Cardiac muscle cell (in vitro differentiated cells and primary cell): ENCODE measurements at regions not wholly inside any gene's neighbourhood (a gene's known extent, or its start where the extent isn't known, plus 50 kb on each side); places are given as distances from the start of the nearest gene placed in this dataset.

Experiments
- DNase-seq, 2 donors: peaks; one replicate each; pipeline versions ENCODE4 v3.0.0 to v3.0.0-alpha.2; 2010 to 2017; ENCODE audit warnings: low read depth in 1 of 2, low spot score in 1 of 2
- H3K27ac ChIP-seq: fragments of 200-600 bp; sonication (generic); 2 replicates; pipeline ENCODE4 v1.5.1; 2016
- H3K27me3 ChIP-seq: fragments of 200-600 bp; sonication (generic); 2 replicates; pipeline ENCODE4 v1.6.0; 2016; ENCODE audit warnings: control low read depth
- H3K36me3 ChIP-seq: fragments of 200-600 bp; sonication (generic); 2 replicates; pipeline ENCODE4 v1.5.1; 2016; ENCODE audit warnings: control low read depth
- H3K4me1 ChIP-seq: fragments of 200-600 bp; sonication (generic); 2 replicates; pipeline ENCODE4 v1.8.1; 2017; ENCODE audit warnings: low read depth, mild to moderate bottlenecking, mixed run types
- H3K4me3 ChIP-seq: fragments of 200-600 bp; sonication (generic); 2 replicates; pipeline ENCODE4 v1.5.1; 2016; ENCODE audit warnings: mild to moderate bottlenecking
- H3K9me3 ChIP-seq: fragments of 200-600 bp; sonication (generic); 2 replicates; pipeline ENCODE4 v1.5.1; 2017; ENCODE audit warnings: low read depth, mild to moderate bottlenecking, control low read depth
- CTCF ChIP-seq: IDR thresholded peaks from 2 replicates; pipeline ENCODE4 v1.5.1; 2012; ENCODE audit warnings: low read depth, mild to moderate bottlenecking, low read length

GRCh38 chrX:34768290-34768689 is 111.2 kb upstream of the TMEM47 start:
- TF ChIP-seq CTCF = no peak
- H3K27ac ChIP-seq = no peak overlapping the region
- no peak for DNase-seq
- H3K4me1 ChIP-seq = no peaks in the 10 kb centered on the region
- no peaks in the 10 kb centered on the region for H3K36me3 ChIP-seq
- H3K27me3 ChIP-seq = no peaks in the 10 kb centered on the region
- H3K4me3 ChIP-seq = no peak overlapping the region
- H3K9me3 ChIP-seq = peaks cover 7% of the 10 kb centered on the region

GRCh38 chrX:34770511-34770910 is 113.4 kb upstream of the TMEM47 start:
- no peaks in the 10 kb centered on the region for H3K4me1 ChIP-seq
- TF ChIP-seq CTCF = no peak
- no peak overlapping the region for H3K4me3 ChIP-seq
- peak in 1 of 2 donors; percentile 39 for DNase-seq
- peaks cover 7% of the 10 kb centered on the region for H3K9me3 ChIP-seq
- no peaks in the 10 kb centered on the region for H3K36me3 ChIP-seq
- no peak overlapping the region for H3K27ac ChIP-seq
- no peaks in the 10 kb centered on the region for H3K27me3 ChIP-seq

- H3K4me1 ChIP-seq = peaks cover 8% of the 10 kb centered on the region
- no peaks in the 10 kb centered on the region for H3K9me3 ChIP-seq
Measured at GRCh38 chrX:34778916-34779315, 121.8 kb upstream of the TMEM47 start.

GRCh38 chrX:34790026-34790425 is 132.9 kb upstream of the TMEM47 start:
- no peak for DNase-seq
- Histone ChIP-seq H3K27ac (no peak overlapping the region), H3K9me3 (peaks cover 2% of the 10 kb centered on the region), H3K27me3 (no peaks in the 10 kb centered on the region), H3K4me1 (peaks cover 7% of the 10 kb centered on the region), H3K4me3 (no peak overlapping the region), H3K36me3 (no peaks in the 10 kb centered on the region)
- no peak for TF ChIP-seq CTCF

More at GRCh38 chrX:34778916-34779315, 121.8 kb upstream of the TMEM47 start:
- Histone ChIP-seq H3K27ac (no peak overlapping the region), H3K27me3 (no peaks in the 10 kb centered on the region), H3K36me3 (no peaks in the 10 kb centered on the region), H3K4me3 (no peak overlapping the region)
- peak in 1 of 2 donors; percentile 4 for DNase-seq
- no peak for TF ChIP-seq CTCF

- H3K36me3 ChIP-seq = no peaks in the 10 kb centered on the region
- H3K9me3 ChIP-seq = no peaks in the 10 kb centered on the region
- peak in 1 of 2 donors; percentile 18 for DNase-seq
- H3K27ac ChIP-seq = no peak overlapping the region
- H3K27me3 ChIP-seq = no peaks in the 10 kb centered on the region
- H3K4me1 ChIP-seq = no peaks in the 10 kb centered on the region
- TF ChIP-seq CTCF = no peak
- H3K4me3 ChIP-seq = no peak overlapping the region
Measured at GRCh38 chrX:34805951-34806350, 136.6 kb upstream of the FAM47B start.

GRCh38 chrX:34809096-34809495 is 133.5 kb upstream of the FAM47B start:
- Histone ChIP-seq H3K36me3 (no peaks in the 10 kb centered on the region), H3K27me3 (no peaks in the 10 kb centered on the region), H3K9me3 (no peaks in the 10 kb centered on the region), H3K27ac (no peak overlapping the region), H3K4me1 (peaks cover 8% of the 10 kb centered on the region), H3K4me3 (no peak overlapping the region)
- DNase-seq = no peak
- no peak for TF ChIP-seq CTCF
